ENCODE measurements at regions not wholly inside any gene's neighbourhood (a gene's known extent, or its start where the extent isn't known, plus 50 kb on each side); places are given as distances from the start of the nearest gene placed in this dataset.

GRCh38 chr5:148708854-148709253 is 54.5 kb upstream of the HTR4 start:
- DNase-seq: no peak

GRCh38 chr5:148711961-148712360 is 57.6 kb upstream of the HTR4 start:
- DNase-seq: no peak

- no peak for DNase-seq
Observed at GRCh38 chr5:148713735-148714508, 59.6 kb upstream of the HTR4 start.

GRCh38 chr5:148716716-148717115 is 62.4 kb upstream of the HTR4 start:
- DNase-seq: no peak

- DNase-seq: no peak
Observed at GRCh38 chr5:148717668-148718067, 63.3 kb upstream of the HTR4 start.

- DNase-seq: no peak
Observed at GRCh38 chr5:148719605-148720004, 65.3 kb upstream of the HTR4 start.

GRCh38 chr5:148720257-148720656 is 65.9 kb upstream of the HTR4 start:
- no peak for DNase-seq

- DNase-seq: no peak
Observed at GRCh38 chr5:148723143-148723542, 68.8 kb upstream of the HTR4 start.

GRCh38 chr5:148725675-148726074 is 71.3 kb upstream of the HTR4 start:
- DNase-seq: no peak

- no peak for DNase-seq
Observed at GRCh38 chr5:148729182-148729581, 74.9 kb upstream of the HTR4 start.

GRCh38 chr5:148730270-148730669 is 75.9 kb upstream of the HTR4 start:
- no peak for DNase-seq

- DNase-seq: peak; percentile 78 to 89 (median 81)
Observed at GRCh38 chr5:148730942-148731898, 76.9 kb upstream of the HTR4 start.

- DNase-seq: no peak
Observed at GRCh38 chr5:148732692-148733091, 78.4 kb upstream of the HTR4 start.

GRCh38 chr5:148733601-148734438 is 79.5 kb upstream of the HTR4 start:
- DNase-seq: peak; percentile 67 to 84 (median 73)

- no peak for DNase-seq
Observed at GRCh38 chr5:148734518-148734917, 80.2 kb upstream of the HTR4 start.

GRCh38 chr5:148735301-148735835 is 81.0 kb upstream of the HTR4 start:
- DNase-seq: no peak

- no peak for DNase-seq
Observed at GRCh38 chr5:148739023-148739422, 84.7 kb upstream of the HTR4 start.

- DNase-seq: no peak
Observed at GRCh38 chr5:148739524-148739923, 85.2 kb upstream of the HTR4 start.

GRCh38 chr5:148740079-148740858 is 85.9 kb upstream of the HTR4 start:
- no peak for DNase-seq

- peak; percentile 44 to 72 (median 59) for DNase-seq
Observed at GRCh38 chr5:148740966-148741742, 85.3 kb upstream of the ADRB2 start.
